Psoas muscle (tissue), 7 donors: ENCODE measurements at regions not wholly inside any gene's neighbourhood (a gene's known extent, or its start where the extent isn't known, plus 50 kb on each side); places are given as distances from the start of the nearest gene placed in this dataset.

ENCODE experiments used
- ATAC-seq, 4 donors: fragments of 200-7000 bp; cut with Tn5 transposase; one replicate each; pipeline ENCODE4 v1.9.1; 2020; ENCODE audit warnings: moderate library complexity in 3 of 4, mild to moderate bottlenecking in 2 of 4
- DNase-seq, 2 donors: peaks; one replicate each; pipeline ENCODE4 v3.0.0-alpha.2; 2020
- H3K27ac ChIP-seq: fragments of 200-600 bp; one replicate; pipeline ENCODE4 v1.8.0; 2022
- H3K27me3 ChIP-seq, 3 donors: fragments of 200-600 bp in 1 of 3; one replicate each; pipeline versions ENCODE4 v1.6.1 to v1.8.0; 2013 to 2022; ENCODE audit warnings: low read length in 2 of 3, mild to moderate bottlenecking in 2 of 3, moderate library complexity in 1 of 3; ENCODE audit not compliant: insufficient read depth in 3 of 3
- H3K36me3 ChIP-seq, 2 donors: fragments of 200-600 bp in 1 of 2; one replicate each; pipeline versions ENCODE4 v1.6.1 to v1.8.0; 2013 to 2022; ENCODE audit warnings: low read depth in 1 of 2, mild to moderate bottlenecking in 1 of 2, moderate library complexity in 1 of 2; ENCODE audit not compliant: insufficient read depth in 1 of 2
- H3K4me1 ChIP-seq: fragments of 200-600 bp; one replicate; pipeline ENCODE4 v1.8.0; 2022
- H3K4me3 ChIP-seq: fragments of 200-600 bp; one replicate; pipeline ENCODE4 v1.8.0; 2022; ENCODE audit warnings: mild to moderate bottlenecking
- H3K9me3 ChIP-seq: fragments of 200-600 bp; one replicate; pipeline ENCODE4 v1.8.0; 2022
- CTCF ChIP-seq: fragments of 200-600 bp; IDR thresholded peaks from one replicate; pipeline ENCODE4 v1.8.0; 2022; ENCODE audit warnings: antibody characterized with exemption
- WGBS, 3 donors: extraction: QIAGEN DNeasy Blood & Tissue Kit; methylation state at CpG; one replicate each; pipeline versions ENCODE4 v1.1.6 to v1.1.7; 2013; 5-methylcytosine and 5-hydroxymethylcytosine counted together
- intact Hi-C, 2 donors: fragments of 100-400 bp; cut with DNase I; formaldehyde crosslinking; loops; one replicate each; pipeline versions ENCODE4 v1.11.0 to v1.14.2; 2022
- donor health status: healthy with polysubstance abuse.
- donor health status: DM: no; HTN: no; CAD: no; lungs with moderate emphysema.
- donor health status: Bipolar disorder and iron deficiency.
- donor health status: healthy.
- donor health status: DM: yes; HTN: yes; CAD: no.
- donor health status: DM: no; HTN: no; CAD: no.
- donor health status: DM: yes; HTN: yes; CAD: no.

- no peaks in the 10 kb centered on the region for H3K4me1 ChIP-seq
- no peak for TF ChIP-seq CTCF
- no peak overlapping the region for H3K27ac ChIP-seq
- DNase-seq (no peak), ATAC-seq (no peak)
- intact Hi-C loops = no loop called here
- H3K27me3 ChIP-seq = no peaks in the 10 kb centered on the region
- H3K4me3 ChIP-seq = no peak overlapping the region
- H3K9me3 ChIP-seq = no peaks in the 10 kb centered on the region
- no peaks in the 10 kb centered on the region for H3K36me3 ChIP-seq
- 47 to 98% (median 92%) methylated on average over 2 of the region's 2 CpGs for WGBS, 3 donors
Observed at GRCh38 chr6:167537816-167538215, 212.9 kb downstream of the TTLL2 start.

- H3K4me3 ChIP-seq = no peak overlapping the region
- H3K27ac ChIP-seq = no peak overlapping the region
- H3K9me3 ChIP-seq = no peaks in the 10 kb centered on the region
- H3K4me1 ChIP-seq = no peaks in the 10 kb centered on the region
- TF ChIP-seq CTCF = no peak
- DNase-seq (no peak), ATAC-seq (no peak)
- intact Hi-C loops = no loop called here
- whole genome bisulfite sequencing, 3 donors = 27 to 43% (median 36%) methylated on average over 4 of the region's 4 CpGs
- H3K36me3 ChIP-seq = no peaks in the 10 kb centered on the region
- H3K27me3 ChIP-seq = no peaks in the 10 kb centered on the region
Observed at GRCh38 chr6:167538746-167539145, 213.9 kb downstream of the TTLL2 start.

- WGBS, 3 donors = 85 to 89% (median 88%) methylated on average over 7 of the region's 7 CpGs
- Histone ChIP-seq H3K27me3 (no peaks in the 10 kb centered on the region), H3K36me3 (no peaks in the 10 kb centered on the region), H3K9me3 (no peaks in the 10 kb centered on the region), H3K4me3 (no peak overlapping the region), H3K4me1 (no peaks in the 10 kb centered on the region), H3K27ac (no peak overlapping the region)
- no peak for ATAC-seq
- no peak for DNase-seq
- TF ChIP-seq CTCF = no peak
- intact Hi-C loops = no loop called here
Observed at GRCh38 chr6:167540796-167541195, 215.9 kb downstream of the TTLL2 start.

GRCh38 chr6:167541544-167541943, 216.7 kb downstream of the TTLL2 start:
- Histone ChIP-seq H3K36me3 (no peaks in the 10 kb centered on the region), H3K9me3 (no peaks in the 10 kb centered on the region), H3K4me3 (no peak overlapping the region), H3K4me1 (no peaks in the 10 kb centered on the region), H3K27me3 (no peaks in the 10 kb centered on the region), H3K27ac (no peak overlapping the region)
- DNase-seq (no peak), ATAC-seq (no peak)
- 96 to 98% (median 97%) methylated on average over 6 of the region's 6 CpGs for WGBS, 3 donors
- TF ChIP-seq CTCF = no peak
- intact Hi-C loops = no loop called here

GRCh38 chr6:167543602-167544497, 219.0 kb downstream of the TTLL2 start:
- peak in 1 of 2 donors; percentile 79 for DNase-seq
- peak in 3 of 4 donors; percentile 48 to 75 (median 62) for ATAC-seq
- H3K9me3 ChIP-seq = no peaks in the 10 kb centered on the region
- H3K4me3 ChIP-seq = no peak overlapping the region
- peak overlapping the region; percentile 41 for H3K27ac ChIP-seq
- no peak for TF ChIP-seq CTCF
- no peaks in the 10 kb centered on the region for H3K4me1 ChIP-seq
- no peaks in the 10 kb centered on the region for H3K27me3 ChIP-seq
- intact Hi-C loops = no loop called here
- WGBS, 3 donors = 24 to 35% (median 29%) methylated on average over 16 of the region's 16 CpGs
- no peaks in the 10 kb centered on the region for H3K36me3 ChIP-seq
